Stimulated activated naive CD4-positive, alpha-beta T cell treated with Interleukin-2 at 50 U/mL for 16 hours (primary cell): ENCODE measurements at regions not wholly inside any gene's neighbourhood (a gene's known extent, or its start where the extent isn't known, plus 50 kb on each side); places are given as distances from the start of the nearest gene placed in this dataset.
A peak's percentile ranks its signal among the peaks of the same experiment; 100 is the strongest.
"Not testable (repeated sequence)": the region's sequence is repeated elsewhere in the genome, so short reads cannot be mapped to it uniquely, and the experiment has no call there.

Source experiments
- DNase-seq: peaks from one replicate; lab custom pipeline; 2025; lab: John Stamatoyannopoulos, UW

DNA sequence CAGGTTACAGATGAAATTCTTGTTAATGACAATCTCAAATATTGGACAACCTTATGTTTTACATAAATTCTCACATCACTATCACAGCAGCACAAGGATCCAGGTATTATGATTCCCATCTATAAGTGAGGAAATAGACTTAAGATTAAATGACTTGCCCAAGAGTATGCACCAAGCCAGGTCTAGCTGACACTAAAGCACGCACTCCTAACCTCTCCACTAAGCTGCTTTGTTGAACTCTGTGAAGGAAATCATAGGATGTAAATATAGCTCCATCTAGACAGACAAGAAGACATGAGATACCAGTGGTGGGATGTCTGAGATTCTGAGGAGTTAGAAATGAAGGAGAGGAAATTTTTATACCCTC, 87.9 kb downstream of the PHLDA1 start:
- no peak for DNase-seq

DNA sequence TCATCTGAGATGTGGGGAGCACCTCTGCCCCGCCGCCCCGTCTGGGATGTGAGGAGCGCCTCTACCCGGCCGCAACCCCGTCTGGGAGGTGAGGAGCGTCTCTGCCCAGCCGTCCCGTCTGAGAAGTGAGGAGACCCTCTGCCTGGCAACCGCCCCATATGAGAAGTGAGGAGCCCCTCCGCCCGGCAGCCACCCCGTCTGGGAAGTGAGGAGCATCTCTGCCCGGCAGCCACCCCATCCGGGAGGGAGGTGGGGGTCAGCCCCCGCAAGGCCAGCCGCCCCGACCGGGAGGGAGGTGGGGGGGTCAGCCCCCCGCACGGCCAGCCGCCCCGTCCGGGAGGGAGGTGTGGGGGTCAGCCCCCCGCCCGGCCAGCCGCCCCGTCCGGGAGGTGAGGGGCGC, 89.9 kb downstream of the PHLDA1 start:
- not testable (repeated sequence) for DNase-seq

DNA sequence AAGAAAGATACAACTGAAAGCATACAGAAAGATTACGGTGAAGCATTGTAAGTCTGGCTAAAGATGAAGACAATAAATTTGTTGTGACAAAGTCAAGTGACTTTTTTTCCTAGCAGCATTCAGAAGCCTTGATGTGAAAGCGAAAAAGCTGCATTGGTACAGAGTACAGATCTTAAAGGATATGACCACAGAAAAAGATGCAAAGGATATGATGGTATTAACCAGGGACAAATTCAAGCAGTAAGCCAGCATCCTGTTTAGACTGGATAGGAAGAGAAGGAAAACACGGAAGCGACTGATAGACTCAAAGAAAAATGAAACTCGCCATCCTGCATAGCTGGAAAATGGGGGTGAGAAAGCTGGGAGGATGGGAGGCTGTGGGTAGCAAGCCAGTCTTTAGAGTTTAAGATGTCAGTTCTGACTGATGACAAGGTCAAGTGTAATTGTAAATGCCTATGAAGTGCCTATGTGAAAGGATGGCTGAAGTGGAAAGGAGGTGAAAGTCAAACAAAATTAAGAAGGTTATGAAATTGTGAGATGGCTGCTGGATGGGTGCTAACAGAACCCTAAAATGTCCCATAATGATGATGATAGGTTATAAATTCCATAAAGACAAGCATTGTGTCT, 92.4 kb downstream of the PHLDA1 start:
- DNase-seq, result no peak

DNA sequence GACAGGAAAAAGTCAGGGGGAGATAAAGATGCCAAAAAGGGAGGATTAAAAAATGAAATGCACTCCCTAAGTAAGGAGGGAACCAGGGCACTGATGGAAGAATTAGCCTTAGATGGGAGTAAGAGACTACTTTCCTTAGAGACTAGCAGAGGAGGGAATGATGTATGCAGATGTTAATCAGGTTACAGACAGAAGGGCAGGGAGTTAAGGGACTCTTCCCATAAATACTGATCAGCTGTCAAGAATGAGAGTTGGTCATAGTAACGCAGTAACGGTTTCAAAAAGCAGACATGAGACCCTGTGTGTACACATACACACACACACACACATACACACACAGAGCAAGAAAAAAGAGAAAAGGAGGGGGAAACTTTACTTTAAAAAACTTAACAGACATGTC, 93.4 kb downstream of the PHLDA1 start:
- DNase-seq, result no peak

DNA sequence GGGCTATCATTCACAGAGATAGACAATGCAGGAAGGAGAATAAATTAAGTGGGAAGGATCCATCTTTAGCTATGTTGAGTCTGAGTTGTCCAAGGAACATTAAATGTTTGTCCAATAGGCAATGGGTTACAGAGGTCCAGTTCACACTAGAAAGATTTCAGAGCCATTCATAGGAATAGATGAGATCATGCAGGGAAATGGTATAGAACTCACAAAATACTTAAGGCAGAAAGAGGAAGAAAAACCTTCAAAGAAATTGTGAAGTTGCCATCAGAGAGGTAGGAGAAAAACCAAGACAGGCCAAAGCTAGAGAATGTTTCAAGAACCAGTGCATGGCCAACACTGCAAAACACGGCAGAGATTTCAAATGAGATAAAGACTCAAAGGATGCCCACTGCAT, 94.1 kb downstream of the PHLDA1 start:
- no peak for DNase-seq

DNA sequence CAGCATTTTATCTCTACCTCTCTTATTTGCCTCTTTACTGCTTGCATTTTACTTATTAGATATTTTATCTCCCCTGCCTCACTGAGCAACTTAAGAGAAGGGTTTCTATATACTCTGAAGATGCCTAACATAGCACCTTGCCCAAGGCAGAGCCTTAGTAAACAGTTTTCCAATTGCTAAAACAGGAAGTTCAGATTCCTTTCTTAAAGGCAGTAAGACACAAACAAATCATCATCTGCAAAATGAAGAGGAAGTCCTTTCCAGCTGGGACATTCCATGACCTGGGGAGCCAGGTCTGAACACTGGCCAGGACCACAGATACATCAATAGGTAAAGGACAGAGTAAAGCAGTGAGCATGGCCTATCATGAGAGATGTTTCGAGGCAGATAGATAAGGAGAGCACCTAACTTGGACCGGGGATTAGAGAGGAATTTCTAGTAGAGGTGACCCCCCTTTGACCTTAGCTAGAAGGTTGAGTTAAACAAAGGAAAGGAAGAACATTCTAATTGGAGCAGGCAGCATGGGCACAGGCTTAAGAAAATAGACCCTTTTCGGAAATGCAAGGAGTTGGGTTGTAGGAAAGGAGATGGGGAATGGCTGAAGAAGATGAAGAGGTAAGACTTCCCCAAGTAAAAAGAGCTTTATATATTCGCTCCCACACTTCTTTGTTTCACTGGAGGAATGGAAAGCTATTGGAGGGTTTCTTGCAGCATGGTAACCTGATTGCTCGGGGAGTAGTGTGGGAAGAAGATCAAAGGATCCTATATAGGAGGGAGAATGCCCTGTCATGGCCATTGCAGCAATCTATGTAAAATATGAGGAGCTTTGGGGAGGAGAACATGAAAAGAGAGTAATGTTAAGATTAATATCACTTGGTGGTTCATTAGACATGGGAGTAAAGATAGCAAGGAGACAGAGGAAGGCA, 94.8 kb downstream of the PHLDA1 start:
- DNase-seq, result no peak

DNA sequence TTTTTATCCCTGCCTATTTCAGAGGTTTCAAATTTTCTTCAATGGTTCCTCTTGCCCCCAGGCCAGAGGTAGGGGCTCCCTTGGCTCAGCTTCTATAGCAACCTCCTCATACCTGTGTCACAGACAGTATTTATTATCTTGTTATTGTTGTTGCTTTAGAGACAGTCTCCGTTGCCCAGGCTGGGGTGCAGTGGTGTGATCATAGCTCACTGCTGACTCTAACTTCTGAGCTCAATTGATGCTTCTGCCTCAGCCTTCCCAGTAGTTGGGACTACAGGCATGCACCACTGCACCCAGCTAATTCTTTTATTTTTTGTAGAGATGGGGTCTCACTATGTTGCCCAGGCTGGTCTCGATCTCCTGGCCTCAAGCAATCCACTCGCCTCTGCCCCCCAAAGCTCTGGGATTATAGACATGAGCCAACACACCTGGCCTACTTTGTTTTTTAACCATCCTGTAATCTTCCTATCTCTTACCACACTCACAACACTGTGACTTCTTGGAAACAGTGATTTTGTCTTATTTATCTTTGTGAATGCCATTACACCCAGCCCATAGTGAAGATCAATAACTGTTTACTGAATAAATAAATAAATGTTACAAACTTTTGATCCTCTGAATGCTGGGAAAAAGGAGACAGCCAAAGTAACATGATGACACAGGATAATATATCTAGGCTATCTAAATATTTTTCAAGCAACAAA, 95.9 kb downstream of the PHLDA1 start:
- no peak for DNase-seq

DNA sequence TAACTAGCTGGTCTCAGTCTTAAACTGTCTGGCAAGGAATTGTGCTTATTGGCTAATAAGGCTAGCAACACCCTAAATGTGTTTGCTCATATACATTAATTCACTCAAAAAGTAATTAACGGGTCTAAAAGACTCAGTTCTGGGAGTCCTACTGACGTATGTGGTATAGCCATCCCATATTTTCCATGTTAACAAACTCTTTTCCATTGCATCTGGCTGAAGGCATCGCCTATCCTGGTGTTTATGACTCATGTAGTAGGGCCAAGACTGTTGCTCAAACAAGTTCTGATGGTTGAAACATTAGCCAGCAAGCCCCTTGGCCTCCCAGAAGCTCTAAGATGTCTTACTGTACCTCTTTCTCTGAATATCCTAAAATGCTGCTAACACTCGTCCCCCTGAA, 98.5 kb downstream of the PHLDA1 start:
- DNase-seq, result no peak

DNA sequence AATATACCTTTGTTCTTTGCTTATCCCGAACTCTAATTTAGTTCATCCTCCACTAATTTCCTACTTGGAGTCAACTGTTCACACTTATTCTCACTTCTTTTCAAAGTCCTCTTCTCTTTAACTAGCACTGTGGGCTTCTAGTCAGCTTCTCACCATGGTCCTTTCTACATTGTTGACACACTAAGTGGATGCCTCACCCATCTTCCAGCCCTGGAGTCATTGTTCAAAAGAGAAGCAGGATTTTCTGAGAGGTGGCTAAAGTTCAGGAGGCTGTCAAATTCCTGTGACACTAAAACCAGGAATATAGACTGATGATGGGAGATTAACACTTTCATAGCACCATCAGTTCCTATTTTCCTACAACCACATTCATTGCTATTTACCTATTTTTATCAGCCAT, 99.3 kb downstream of the PHLDA1 start:
- no peak for DNase-seq

DNA sequence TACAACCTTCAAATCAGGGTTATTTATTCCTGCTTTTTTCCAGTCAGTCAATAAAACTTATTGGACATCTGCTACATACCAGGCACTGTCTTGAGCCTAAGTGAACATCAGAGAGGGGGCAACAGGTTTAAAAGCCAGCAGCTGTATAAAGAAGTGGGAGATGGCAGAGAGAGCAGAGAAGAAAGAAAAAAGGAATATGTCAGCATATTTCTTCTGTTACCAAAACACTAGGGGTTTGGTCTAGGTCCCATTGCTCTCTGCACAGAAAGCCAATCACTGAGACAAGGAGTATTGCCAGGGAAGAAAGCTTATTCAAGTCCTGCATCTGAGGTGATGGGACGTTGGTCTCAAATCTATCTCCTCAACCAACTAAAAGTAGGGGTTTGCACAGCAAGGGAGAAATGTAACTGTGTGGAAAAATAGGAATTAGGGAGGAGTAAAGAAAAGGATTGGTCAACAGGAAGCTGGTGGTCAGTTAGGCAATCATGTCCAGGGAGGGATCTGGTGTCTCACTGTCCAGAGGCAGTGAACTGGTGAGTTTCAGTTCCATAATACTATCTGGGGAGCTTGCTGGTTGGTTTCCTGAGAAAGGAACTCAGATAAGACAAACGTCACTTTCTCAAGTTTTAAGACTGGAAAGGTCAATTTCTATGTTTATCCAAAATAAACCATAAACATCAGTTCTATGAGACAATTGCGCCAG, 107.5 kb downstream of the PHLDA1 start:
- no peak for DNase-seq

DNA sequence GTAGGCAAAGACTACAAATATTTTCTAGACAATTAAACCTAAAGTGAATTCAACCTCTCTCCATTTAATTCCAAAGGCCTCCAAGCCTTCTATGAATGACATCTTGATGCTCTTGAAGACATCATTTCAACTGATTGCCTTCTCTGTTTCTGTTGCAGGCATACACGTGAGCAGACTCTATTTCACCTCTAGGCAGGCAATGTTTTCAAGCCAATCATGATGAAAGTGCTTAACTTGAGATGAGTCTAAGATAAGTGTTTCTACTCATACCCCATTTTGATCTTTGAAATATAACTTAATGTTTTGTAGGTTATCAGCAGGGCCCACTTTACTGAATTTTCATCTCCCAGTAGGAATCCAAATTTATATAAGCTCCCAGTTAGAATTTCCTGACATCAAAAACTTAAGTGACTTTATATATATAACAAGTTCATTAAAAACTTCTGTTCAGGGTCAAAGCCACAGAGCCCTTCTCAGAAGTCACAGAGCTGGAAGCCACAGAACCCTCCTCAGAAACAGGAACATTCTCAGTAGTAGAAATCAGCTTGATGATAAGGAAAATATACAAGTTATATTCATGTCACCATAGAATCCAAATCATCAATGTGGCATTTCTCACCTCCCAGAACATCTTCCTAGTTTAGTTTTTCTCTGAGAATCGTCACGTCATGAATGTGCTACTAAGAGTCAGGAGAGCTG, 108.5 kb downstream of the PHLDA1 start:
- no peak for DNase-seq

DNA sequence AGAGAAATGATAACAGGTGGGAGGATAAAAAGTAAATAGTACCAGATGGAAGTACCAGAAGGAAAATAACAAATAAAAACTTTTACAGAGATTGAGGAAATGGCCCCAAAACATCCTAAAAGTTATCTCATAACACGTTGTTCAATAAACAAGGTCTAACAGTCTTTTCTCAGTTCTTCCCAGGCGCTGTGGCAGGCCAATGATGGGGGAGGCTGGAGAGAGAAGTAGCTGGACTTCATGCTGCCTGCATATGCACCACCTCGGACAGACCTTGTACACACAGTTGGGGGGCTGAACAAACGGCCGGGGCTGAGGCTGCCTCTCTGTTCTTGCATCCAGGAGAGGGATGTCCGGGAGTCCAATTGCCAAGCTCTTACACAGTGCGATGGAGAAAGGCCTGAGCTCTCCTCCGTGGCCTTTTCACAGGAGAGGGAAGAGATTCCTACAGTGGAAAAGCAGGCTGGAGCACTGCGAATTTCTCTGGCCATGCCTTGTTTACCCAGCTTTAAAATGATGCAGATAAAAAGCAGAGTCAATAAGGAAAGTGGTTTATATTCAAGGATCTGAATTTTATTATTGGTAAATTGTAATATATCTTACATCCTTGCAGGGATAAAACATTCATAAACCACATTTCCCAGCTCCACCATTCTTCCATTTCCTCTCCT, 109.8 kb downstream of the PHLDA1 start:
- no peak for DNase-seq

DNA sequence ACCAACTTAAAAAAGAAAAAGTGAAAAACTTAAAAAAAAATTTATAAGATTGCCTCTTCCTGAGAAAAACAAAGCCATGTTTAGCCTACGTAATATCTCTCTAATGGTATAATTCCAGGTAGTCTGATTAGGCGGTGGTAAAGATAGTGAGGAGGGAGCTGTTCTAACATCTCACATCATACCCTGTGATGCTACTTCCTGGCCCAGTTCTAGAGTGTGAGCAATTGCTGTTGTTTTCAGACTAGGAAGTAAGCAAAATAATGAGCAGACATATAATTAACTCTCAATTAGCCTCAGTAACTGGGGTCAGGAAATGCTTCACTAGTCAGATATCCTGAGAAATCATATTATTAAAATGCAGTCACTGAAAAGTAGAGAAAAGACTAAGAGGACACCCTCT, 113.9 kb downstream of the PHLDA1 start:
- no peak for DNase-seq

DNA sequence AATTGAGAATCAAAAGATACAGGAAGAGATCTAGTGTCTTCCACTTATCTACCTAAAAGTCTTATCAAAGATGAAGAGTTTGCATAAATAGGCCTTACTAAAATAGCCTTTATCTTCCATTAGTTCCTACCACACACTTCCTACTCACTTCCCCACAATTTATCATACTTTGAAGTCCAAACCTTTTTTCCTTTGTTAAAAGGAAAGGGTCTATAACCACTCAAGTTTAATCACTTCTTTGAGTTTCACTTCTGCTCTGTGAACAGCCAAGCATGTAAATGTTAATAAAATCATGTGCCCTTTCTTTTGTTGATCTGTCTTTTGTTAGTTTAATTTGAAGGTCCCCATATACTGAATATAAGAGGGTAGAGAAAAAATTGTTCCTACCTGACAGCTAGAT, 114.5 kb downstream of the PHLDA1 start:
- DNase-seq, result no peak

DNA sequence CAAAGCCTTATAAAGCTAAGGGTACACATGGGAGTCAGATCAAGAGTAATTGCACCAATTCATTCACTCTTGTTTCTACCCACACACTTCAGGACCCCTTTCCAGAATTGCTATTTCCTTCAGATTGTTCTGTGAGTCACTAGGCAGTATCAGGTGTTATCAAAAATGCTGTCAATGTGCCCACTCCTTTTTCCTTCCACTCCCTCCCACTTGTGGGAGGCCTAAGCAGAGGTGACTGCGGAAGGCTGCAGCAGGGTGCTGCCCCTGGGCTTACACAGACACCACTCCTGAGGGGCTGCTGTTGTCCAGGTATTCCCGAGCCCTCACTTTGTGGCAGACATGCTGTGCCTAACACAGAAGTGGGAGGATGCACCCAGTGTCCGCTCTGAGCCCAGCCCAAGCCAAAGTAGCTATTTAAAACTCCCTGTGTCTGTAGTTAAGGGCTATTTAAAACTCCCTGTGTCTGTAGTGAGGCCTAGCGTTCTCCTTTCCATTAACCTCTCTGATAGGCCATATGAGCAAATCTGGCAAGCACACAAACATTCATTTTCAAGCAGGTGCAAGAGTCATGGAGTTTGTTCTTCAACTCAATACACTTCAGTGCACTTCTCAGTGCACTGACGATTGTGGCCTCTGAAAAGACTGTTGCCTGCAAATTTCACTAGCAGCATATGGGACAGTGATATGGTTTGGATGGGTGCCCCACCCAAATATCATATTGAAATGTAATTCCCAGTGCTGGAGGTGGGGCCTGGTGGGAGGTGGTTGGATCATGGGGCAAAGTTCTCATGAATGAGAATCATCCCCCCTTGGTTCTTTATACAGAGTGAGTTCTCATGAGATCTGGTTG, 117.8 kb downstream of the PHLDA1 start:
- peak; percentile 42 for DNase-seq

DNA sequence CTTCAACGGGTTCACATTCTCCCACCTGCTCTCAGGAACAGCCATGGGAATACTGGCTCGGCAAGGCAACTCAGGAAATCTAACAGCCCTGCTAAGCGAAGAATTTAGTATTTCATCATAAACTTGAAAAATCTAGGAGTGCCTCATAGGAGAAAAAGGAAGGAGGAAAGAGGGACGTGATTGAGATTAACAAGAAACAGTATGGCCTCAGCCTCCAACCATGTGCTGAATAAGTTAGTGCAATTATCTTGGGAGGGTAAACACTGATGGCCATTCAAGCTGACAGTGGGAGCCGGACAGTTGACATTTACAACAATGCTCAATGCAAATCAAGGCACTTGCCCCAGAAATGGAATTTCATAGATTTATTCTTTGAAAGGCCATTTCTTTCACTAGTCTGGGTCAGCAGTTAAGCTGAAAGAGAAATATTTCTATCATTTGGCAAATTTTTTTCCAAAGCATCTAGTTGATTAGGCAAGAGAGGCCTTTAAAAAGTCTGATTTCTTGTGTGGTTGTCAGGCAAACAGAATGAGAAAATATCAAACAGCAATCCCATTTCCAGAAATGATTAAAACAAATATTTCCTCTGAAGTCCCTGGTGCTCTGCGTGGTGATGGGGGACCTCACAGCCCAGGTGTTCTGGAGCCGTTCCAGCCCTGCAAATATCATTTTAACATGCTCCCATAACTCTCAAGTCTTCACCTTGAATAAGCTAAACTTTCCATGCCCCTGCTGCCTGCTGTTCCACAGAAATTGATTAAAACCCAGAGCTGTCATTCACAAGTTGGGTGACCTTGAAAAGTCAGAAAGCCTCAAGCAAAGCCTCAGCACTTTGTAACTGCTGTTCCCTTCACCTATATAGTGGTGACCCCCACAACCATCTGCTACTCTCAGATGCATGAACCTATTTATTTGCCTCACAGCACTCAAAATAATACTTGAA, 121.6 kb downstream of the PHLDA1 start:
- DNase-seq, result no peak

DNA sequence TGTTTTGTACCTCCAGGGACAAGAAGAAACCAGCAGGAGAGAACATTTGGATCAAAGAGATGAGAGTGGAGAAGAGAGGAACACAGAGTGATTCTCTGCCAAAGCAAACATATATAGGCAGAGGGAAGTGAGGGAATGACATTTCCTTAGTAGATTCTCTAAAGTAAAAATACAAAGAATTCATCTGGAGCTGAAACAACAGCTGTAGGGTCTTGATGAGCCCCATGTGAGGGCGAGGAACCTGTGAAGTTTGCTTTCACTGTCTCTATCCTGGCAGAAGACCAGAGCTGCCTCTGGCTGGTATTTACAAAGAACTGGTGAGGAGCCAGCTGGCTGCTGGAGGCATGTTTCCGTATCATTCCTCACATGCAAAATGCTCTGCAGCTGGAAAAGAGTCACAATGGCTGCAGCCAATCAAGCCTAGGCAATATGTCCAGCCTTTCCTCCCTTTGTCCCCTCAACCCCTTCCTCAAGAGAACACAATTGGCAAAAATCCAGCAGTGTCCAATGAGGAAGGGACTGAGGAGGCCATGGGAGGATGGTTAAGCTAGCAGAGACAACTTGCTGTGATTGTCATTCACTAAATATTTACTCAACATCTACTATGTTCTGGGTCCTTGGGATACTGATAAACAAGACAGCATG, 122.5 kb downstream of the PHLDA1 start:
- DNase-seq, result no peak

DNA sequence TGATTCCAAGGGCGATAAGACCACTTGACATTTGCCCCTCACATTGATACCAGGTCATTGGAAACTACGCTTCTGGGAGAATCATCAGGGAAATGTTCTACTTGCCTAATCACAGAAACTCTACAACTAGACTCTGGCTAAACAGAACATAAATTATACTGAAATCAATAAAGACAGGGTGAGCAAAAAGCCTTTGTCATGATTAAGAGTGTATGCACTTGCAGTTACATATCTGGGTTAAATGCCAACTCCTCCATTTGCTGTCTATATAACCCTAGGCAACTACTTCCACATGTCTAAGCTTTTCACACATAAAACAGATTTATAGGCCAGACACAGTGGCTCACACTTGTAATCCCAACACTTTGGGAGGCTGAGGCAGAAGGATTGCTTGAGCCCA, 125.7 kb downstream of the PHLDA1 start:
- DNase-seq, result no peak
